Caco-2 (cell line): ENCODE measurements at regions not wholly inside any gene's neighbourhood (a gene's known extent, or its start where the extent isn't known, plus 50 kb on each side); places are given as distances from the start of the nearest gene placed in this dataset.

Experiments
- BruUV-seq: library from RNA; stranded (reverse); fragments of 400-500 nt; replicated peaks from 2 replicates; lab custom pipeline; 2021; lab: Mats Ljungman, UMichigan
- CTCF ChIA-PET: fragments of 300-600 bp; sonication (Branson Sonifier 250); formaldehyde crosslinking; loops from one replicate; lab custom pipeline; 2022; ENCODE audit warnings: antibody characterized with exemption; lab: Charles Lee
- POLR2A ChIA-PET: fragments of 300-600 bp; sonication (Branson Sonifier 250); formaldehyde crosslinking; loops from one replicate; lab custom pipeline; 2022; ENCODE audit warnings: antibody characterized with exemption; lab: Charles Lee
- DNase-seq, 2 experiments: peaks; one replicate each; pipeline versions ENCODE4 v3.0.0 to v3.0.0-alpha.2; 2020 to 2022
- H3K27me3 ChIP-seq: replicated peaks from 2 replicates; pipeline ENCODE4 v1.6.0; 2011; ENCODE audit warnings: low read length; ENCODE audit not compliant: control insufficient read depth, insufficient read depth
- H3K36me3 ChIP-seq: 2 replicates; pipeline ENCODE4 v1.5.1; 2011; ENCODE audit warnings: low read length; ENCODE audit not compliant: control insufficient read depth, insufficient read depth
- H3K4me1 ChIP-seq: fragments of 250-450 bp; sonication (Bioruptor Pico); 2 replicates; pipeline ENCODE4 v1.5.1; 2020; ENCODE audit warnings: mild to moderate bottlenecking
- H3K4me3 ChIP-seq: 2 replicates; pipeline ENCODE4 v1.5.1; 2011; ENCODE audit warnings: low read depth, mild to moderate bottlenecking, control low read depth, low read length
- H3K9me3 ChIP-seq: fragments of 250-450 bp; sonication (Bioruptor Pico); 2 replicates; pipeline ENCODE4 v1.5.1; 2020; ENCODE audit warnings: mild to moderate bottlenecking, moderate library complexity
- H3K27ac Mint-ChIP-seq: one replicate; pipeline ENCODE4 v1.8.0; 2022; ENCODE audit warnings: mixed read lengths; ENCODE audit not compliant: unreplicated experiment
- H3K27me3 Mint-ChIP-seq: one replicate; pipeline ENCODE4 v1.8.0; 2022; ENCODE audit warnings: mixed read lengths; ENCODE audit not compliant: insufficient read depth, unreplicated experiment
- H3K36me3 Mint-ChIP-seq: one replicate; pipeline ENCODE4 v1.8.0; 2022; ENCODE audit warnings: mild to moderate bottlenecking, mixed read lengths; ENCODE audit not compliant: insufficient read depth, unreplicated experiment
- H3K4me1 Mint-ChIP-seq: one replicate; pipeline ENCODE4 v1.8.0; 2022; ENCODE audit warnings: low read depth, mixed read lengths; ENCODE audit not compliant: unreplicated experiment
- H3K4me3 Mint-ChIP-seq: one replicate; pipeline ENCODE4 v1.8.0; 2022; ENCODE audit warnings: mild to moderate bottlenecking, moderate library complexity, mixed read lengths; ENCODE audit not compliant: unreplicated experiment
- H3K9me3 Mint-ChIP-seq: one replicate; pipeline ENCODE4 v1.8.0; 2022; ENCODE audit warnings: mixed read lengths; ENCODE audit not compliant: unreplicated experiment
- CTCF ChIP-seq, 2 experiments: fragments of 200-600 bp in 1 of 2; IDR thresholded peaks; 1 replicate in 1 of 2; 2 replicates in 1 of 2; pipeline versions ENCODE4 v1.5.1 to v1.8.0; 2011 to 2022; ENCODE audit warnings: antibody characterized with exemption in 1 of 2, control low read depth in 1 of 2, inconsistent platforms in 1 of 2, low read depth in 1 of 2, low read length in 1 of 2, mild to moderate bottlenecking in 1 of 2, moderate library complexity in 1 of 2; ENCODE audit not compliant: insufficient read depth in 1 of 2, severe bottlenecking in 1 of 2, unreplicated experiment in 1 of 2
- intact Hi-C: fragments of 100-400 bp; cut with micrococcal nuclease; formaldehyde crosslinking; loops from one replicate; pipeline ENCODE4 v1.10.0; 2022; ENCODE audit not compliant: unreplicated experiment

- Mint-ChIP-seq H3K27ac (no peak overlapping the region), H3K9me3 (peaks cover 40% of the 10 kb centered on the region), H3K27me3 (no peaks in the 10 kb centered on the region), H3K36me3 (no peaks in the 10 kb centered on the region), H3K4me1 (no peaks in the 10 kb centered on the region), H3K4me3 (no peak overlapping the region)
- Histone ChIP-seq H3K9me3 (no peaks in the 10 kb centered on the region; the same call in 1 of the 2 replicates), H3K27me3 (no peaks in the 10 kb centered on the region), H3K4me3 (no peak overlapping the region), H3K4me1 (no peaks in the 10 kb centered on the region), H3K36me3 (no peaks in the 10 kb centered on the region)
- intact Hi-C loops: no loop called here
- ChIA-PET POLR2A (no interaction called here), CTCF (no interaction called here)
- no TSS peak for BruUV-seq
- no peak for TF ChIP-seq CTCF (IDR thresholded peaks at IDR 0.05; ENCODE audit: insufficient read depth in 1 of 2, low read depth in 1 of 2, low read length in 1 of 2, severe bottlenecking in 1 of 2, unreplicated experiment in 1 of 2)
- DNase-seq: no peak
Measured at GRCh38 chr7:69095127-69095526, 503.1 kb upstream of the AUTS2 start.

- CTCF ChIA-PET: no interaction called here
- DNase-seq: no peak
- Histone ChIP-seq H3K27me3 (no peaks in the 10 kb centered on the region), H3K9me3 (no peaks in the 10 kb centered on the region; the same call in 1 of the 2 replicates), H3K36me3 (no peaks in the 10 kb centered on the region), H3K4me1 (no peaks in the 10 kb centered on the region), H3K4me3 (no peak overlapping the region)
- Mint-ChIP-seq H3K27ac (no peak overlapping the region), H3K27me3 (no peaks in the 10 kb centered on the region), H3K36me3 (no peaks in the 10 kb centered on the region), H3K9me3 (peaks cover 35% of the 10 kb centered on the region), H3K4me3 (no peak overlapping the region), H3K4me1 (no peaks in the 10 kb centered on the region)
- POLR2A ChIA-PET: no interaction called here
- intact Hi-C loops: no loop called here
- BruUV-seq: no TSS peak
- no peak for TF ChIP-seq CTCF (IDR thresholded peaks at IDR 0.05; ENCODE audit: insufficient read depth in 1 of 2, low read depth in 1 of 2, low read length in 1 of 2, severe bottlenecking in 1 of 2, unreplicated experiment in 1 of 2)
Measured at GRCh38 chr7:69095649-69096048, 502.6 kb upstream of the AUTS2 start.

- TF ChIP-seq CTCF (IDR thresholded peaks at IDR 0.05; ENCODE audit: insufficient read depth in 1 of 2, low read depth in 1 of 2, low read length in 1 of 2, severe bottlenecking in 1 of 2, unreplicated experiment in 1 of 2): no peak
- intact Hi-C loops: no loop called here
- Mint-ChIP-seq H3K27ac (no peak overlapping the region), H3K4me1 (no peaks in the 10 kb centered on the region), H3K36me3 (no peaks in the 10 kb centered on the region), H3K9me3 (no peaks in the 10 kb centered on the region), H3K27me3 (no peaks in the 10 kb centered on the region), H3K4me3 (no peak overlapping the region)
- no peak for DNase-seq
- Histone ChIP-seq H3K9me3 (no peaks in the 10 kb centered on the region; the same call in 1 of the 2 replicates), H3K4me3 (no peak overlapping the region), H3K36me3 (no peaks in the 10 kb centered on the region), H3K27me3 (no peaks in the 10 kb centered on the region), H3K4me1 (no peaks in the 10 kb centered on the region)
- POLR2A ChIA-PET: no interaction called here
- CTCF ChIA-PET: no interaction called here
- BruUV-seq: no TSS peak
Measured at GRCh38 chr7:69104023-69104422, 494.3 kb upstream of the AUTS2 start.
